ENCODE measurements at regions not wholly inside any gene's neighbourhood (a gene's known extent, or its start where the extent isn't known, plus 50 kb on each side); places are given as distances from the start of the nearest gene placed in this dataset.

DNA sequence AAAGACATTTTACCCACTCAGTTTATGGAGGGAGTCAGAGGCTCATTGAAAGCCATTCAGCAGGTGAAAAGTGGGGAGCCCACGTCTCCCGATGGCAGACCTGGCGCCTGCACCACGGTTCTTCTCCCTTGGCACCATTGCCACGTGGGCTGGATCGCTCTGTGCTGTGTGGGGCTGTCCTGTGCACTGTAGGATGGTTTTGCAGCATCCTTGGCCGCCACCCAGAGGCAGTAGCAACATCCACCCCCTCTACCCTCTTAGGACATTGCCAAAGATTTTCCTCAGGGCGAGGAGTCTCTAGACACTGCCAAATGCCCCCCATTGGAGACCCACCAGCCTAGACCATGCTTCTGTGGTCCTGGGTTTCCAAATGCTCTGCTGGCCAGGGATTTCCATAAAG, 60.2 kb downstream of the SYNE3 start:
- FAIRE-seq = no peak
- peaks cover 0 to 5% of the 10 kb centered on the region in 2 experiments for H3K36me3 ChIP-seq (ENCODE audit: control insufficient read depth in 2 of 2, extremely low read depth in 1 of 2, insufficient read depth in 2 of 2, low read length in 2 of 2)
- H3K9ac ChIP-seq (replicated peaks; ENCODE audit: extremely low read depth, insufficient read depth, low read length) = no peak overlapping the region
- peaks cover 12% of the 10 kb centered on the region for H3K4me1 ChIP-seq (ENCODE audit: control insufficient read depth, extremely low read depth, insufficient read depth, low read length)
- no peaks in the 10 kb centered on the region for H3K9me1 ChIP-seq (replicated peaks; ENCODE audit: control insufficient read depth, extremely low read depth, insufficient read depth, low read length)
- no peaks in the 10 kb centered on the region for H4K20me1 ChIP-seq (replicated peaks; ENCODE audit: control insufficient read depth, extremely low read depth, insufficient read depth, low read length)
- no peak for DNase-seq (ENCODE audit: low read depth, low spot score)
- H3K27ac ChIP-seq (ENCODE audit: insufficient read depth, low read depth, low read length) = no peak overlapping the region
- no peak overlapping the region for H2AFZ ChIP-seq (ENCODE audit: low read depth, low read length)
- POLR2A ChIA-PET = no interaction called here
- BruUV-seq (replicated peaks) = no TSS peak
- H3K4me3 ChIP-seq (replicated peaks in 1 of 3; ENCODE audit: insufficient read depth in 1 of 3, low read depth in 1 of 3, low read length in 3 of 3) = no peak overlapping the region
- H3K27me3 ChIP-seq (ENCODE audit: control insufficient read depth in 2 of 2, insufficient read depth in 2 of 2, low read length in 2 of 2) = no peaks in the 10 kb centered on the region
- dilution Hi-C loops (cut with MboI; ENCODE audit: extremely low pct_ligation_motif_present, low sequenced_read_pairs) = no loop called here
- H3K9me3 ChIP-seq (replicated peaks; ENCODE audit: control insufficient read depth, insufficient read depth, low read length) = no peaks in the 10 kb centered on the region
- CTCF ChIA-PET = interaction anchor here (2.4 kb wide), 1 partner anchor 14 kb away, joined by 8 read pairs; no protein-coding TSS in a partner anchor
- intact Hi-C loops (cut with micrococcal nuclease) = no loop called here
- TF ChIP-seq POLR2AphosphoS5 (IDR thresholded peaks at IDR 0.05; ENCODE audit: insufficient read depth, low read depth, low read length) = no peak
- TF ChIP-seq, protein P1, sequence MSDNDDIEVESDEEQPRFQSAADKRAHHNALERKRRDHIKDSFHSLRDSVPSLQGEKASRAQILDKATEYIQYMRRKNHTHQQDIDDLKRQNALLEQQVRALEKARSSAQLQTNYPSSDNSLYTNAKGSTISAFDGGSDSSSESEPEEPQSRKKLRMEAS (IDR thresholded peaks at IDR 0.05; ENCODE audit: insufficient read depth, insufficient read length) = no peak
- TF ChIP-seq, protein P2, sequence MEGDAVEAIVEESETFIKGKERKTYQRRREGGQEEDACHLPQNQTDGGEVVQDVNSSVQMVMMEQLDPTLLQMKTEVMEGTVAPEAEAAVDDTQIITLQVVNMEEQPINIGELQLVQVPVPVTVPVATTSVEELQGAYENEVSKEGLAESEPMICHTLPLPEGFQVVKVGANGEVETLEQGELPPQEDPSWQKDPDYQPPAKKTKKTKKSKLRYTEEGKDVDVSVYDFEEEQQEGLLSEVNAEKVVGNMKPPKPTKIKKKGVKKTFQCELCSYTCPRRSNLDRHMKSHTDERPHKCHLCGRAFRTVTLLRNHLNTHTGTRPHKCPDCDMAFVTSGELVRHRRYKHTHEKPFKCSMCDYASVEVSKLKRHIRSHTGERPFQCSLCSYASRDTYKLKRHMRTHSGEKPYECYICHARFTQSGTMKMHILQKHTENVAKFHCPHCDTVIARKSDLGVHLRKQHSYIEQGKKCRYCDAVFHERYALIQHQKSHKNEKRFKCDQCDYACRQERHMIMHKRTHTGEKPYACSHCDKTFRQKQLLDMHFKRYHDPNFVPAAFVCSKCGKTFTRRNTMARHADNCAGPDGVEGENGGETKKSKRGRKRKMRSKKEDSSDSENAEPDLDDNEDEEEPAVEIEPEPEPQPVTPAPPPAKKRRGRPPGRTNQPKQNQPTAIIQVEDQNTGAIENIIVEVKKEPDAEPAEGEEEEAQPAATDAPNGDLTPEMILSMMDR (IDR thresholded peaks at IDR 0.05; ENCODE audit: extremely low read depth in 1 of 2, insufficient read depth in 1 of 2, low read depth in 1 of 2, low read length in 2 of 2) = no peak
- TF ChIP-seq FOS (IDR thresholded peaks at IDR 0.05; ENCODE audit: borderline replicate concordance, insufficient read depth, low read length) = no peak
- no peak for TF ChIP-seq JUN (IDR thresholded peaks at IDR 0.05; ENCODE audit: borderline replicate concordance, insufficient read depth, insufficient read length, low read depth)
- H3K4me2 ChIP-seq (ENCODE audit: insufficient read depth, low read length) = no peak overlapping the region
- no peaks in the 10 kb centered on the region for H3K79me2 ChIP-seq (ENCODE audit: control insufficient read depth, insufficient read depth, low read length)

DNA sequence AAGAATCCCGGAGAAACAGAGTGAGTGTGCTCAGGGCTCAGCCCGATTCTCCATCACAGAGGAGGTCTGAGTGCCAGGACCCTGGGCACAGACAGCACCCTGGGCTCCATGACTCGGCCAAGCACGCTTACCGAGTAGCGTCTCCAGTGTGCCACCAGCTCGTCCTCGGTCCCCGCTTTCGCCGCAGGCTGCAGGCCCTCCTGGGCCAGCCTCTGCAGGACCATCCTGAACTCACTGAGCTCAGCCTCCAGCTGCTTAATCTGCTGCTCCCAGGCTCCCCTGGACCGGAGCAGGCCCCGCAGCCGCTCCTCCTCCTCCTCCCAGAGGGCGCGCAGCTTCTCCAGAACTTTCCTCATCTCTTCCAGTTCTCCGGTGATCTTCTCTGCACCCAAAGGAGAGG, 61.2 kb downstream of the SYNE3 start:
- H3K4me3 ChIP-seq (replicated peaks in 1 of 3; ENCODE audit: insufficient read depth in 1 of 3, low read depth in 1 of 3, low read length in 3 of 3) = no peak overlapping the region
- no peak for DNase-seq (ENCODE audit: low read depth, low spot score)
- H2AFZ ChIP-seq (ENCODE audit: low read depth, low read length) = no peak overlapping the region
- H3K9me3 ChIP-seq (replicated peaks; ENCODE audit: control insufficient read depth, insufficient read depth, low read length) = no peaks in the 10 kb centered on the region
- intact Hi-C loops (cut with micrococcal nuclease) (no loop called here), dilution Hi-C loops (cut with MboI; ENCODE audit: extremely low pct_ligation_motif_present, low sequenced_read_pairs) (no loop called here)
- ChIA-PET POLR2A (no interaction called here), CTCF (interaction anchor here (1.4 to 2.4 kb wide), 2 partner anchors 13 kb away, joined by 3 to 8 read pairs; no protein-coding TSS in a partner anchor)
- H3K27me3 ChIP-seq (ENCODE audit: control insufficient read depth in 2 of 2, insufficient read depth in 2 of 2, low read length in 2 of 2) = no peaks in the 10 kb centered on the region
- H3K79me2 ChIP-seq (ENCODE audit: control insufficient read depth, insufficient read depth, low read length) = no peaks in the 10 kb centered on the region
- H3K9ac ChIP-seq (replicated peaks; ENCODE audit: extremely low read depth, insufficient read depth, low read length) = no peak overlapping the region
- BruUV-seq (replicated peaks) = no TSS peak
- H3K27ac ChIP-seq (ENCODE audit: insufficient read depth, low read depth, low read length) = no peak overlapping the region
- TF ChIP-seq POLR2A (IDR thresholded peaks at IDR 0.05; ENCODE audit: low read depth, low read length) = no peak
- TF ChIP-seq FOS (IDR thresholded peaks at IDR 0.05; ENCODE audit: borderline replicate concordance, insufficient read depth, low read length) = no peak
- no peak for TF ChIP-seq EZH2 (IDR thresholded peaks at IDR 0.05; ENCODE audit: borderline replicate concordance, low read depth, low read length, severe bottlenecking)
- TF ChIP-seq JUN (IDR thresholded peaks at IDR 0.05; ENCODE audit: borderline replicate concordance, insufficient read depth, insufficient read length, low read depth) = no peak
- TF ChIP-seq POLR2AphosphoS5 (IDR thresholded peaks at IDR 0.05; ENCODE audit: insufficient read depth, low read depth, low read length) = no peak
- TF ChIP-seq GATA2 (IDR thresholded peaks at IDR 0.05; ENCODE audit: insufficient read depth, insufficient read length, low read depth, low read length) = no peak
- no peak for TF ChIP-seq MYC (IDR thresholded peaks at IDR 0.05; ENCODE audit: low read depth, low read length)
- TF ChIP-seq, protein P2 (IDR thresholded peaks at IDR 0.05; ENCODE audit: extremely low read depth in 1 of 2, insufficient read depth in 1 of 2, low read depth in 1 of 2, low read length in 2 of 2) = no peak
- TF ChIP-seq, protein P1 (IDR thresholded peaks at IDR 0.05; ENCODE audit: insufficient read depth, insufficient read length) = no peak
- peaks cover 6% of the 10 kb centered on the region for H3K4me1 ChIP-seq (ENCODE audit: control insufficient read depth, extremely low read depth, insufficient read depth, low read length)
- H3K4me2 ChIP-seq (ENCODE audit: insufficient read depth, low read length) = no peak overlapping the region
- H3K9me1 ChIP-seq (replicated peaks; ENCODE audit: control insufficient read depth, extremely low read depth, insufficient read depth, low read length) = no peaks in the 10 kb centered on the region
- FAIRE-seq = no peak
- peaks cover 0 to 5% of the 10 kb centered on the region in 2 experiments for H3K36me3 ChIP-seq (ENCODE audit: control insufficient read depth in 2 of 2, extremely low read depth in 1 of 2, insufficient read depth in 2 of 2, low read length in 2 of 2)
- H4K20me1 ChIP-seq (replicated peaks; ENCODE audit: control insufficient read depth, extremely low read depth, insufficient read depth, low read length) = no peaks in the 10 kb centered on the region

Data from endothelial cell of umbilical vein (primary cell).